ENCODE measurements at regions not wholly inside any gene's neighbourhood (a gene's known extent, or its start where the extent isn't known, plus 50 kb on each side); places are given as distances from the start of the nearest gene placed in this dataset.
"Not testable (repeated sequence)": the region's sequence is repeated elsewhere in the genome, so short reads cannot be mapped to it uniquely, and the experiment has no call there.

DNA sequence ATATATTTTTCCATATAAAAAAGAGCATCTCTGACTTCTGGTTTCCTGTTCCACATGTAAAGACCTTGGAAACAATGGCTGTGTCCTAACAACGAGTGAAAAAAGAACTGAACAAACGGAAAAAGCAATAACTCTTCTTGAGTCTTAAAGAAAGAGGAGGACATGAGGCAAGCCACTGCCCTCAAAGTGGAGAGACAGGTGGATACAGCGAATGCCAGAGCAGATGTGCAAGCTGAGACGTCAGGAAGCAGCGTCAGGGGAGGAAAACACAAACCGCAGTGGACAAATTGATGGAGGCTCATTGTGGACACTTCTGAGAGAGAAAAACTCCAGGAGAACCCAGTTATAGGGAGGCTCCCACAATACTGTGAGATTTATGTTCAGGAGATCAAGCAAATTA, 208.0 kb upstream of the MME start:
- Histone ChIP-seq H3K4me3 (ENCODE audit: low read depth, low read length) (no peak overlapping the region), H3K27me3 (ENCODE audit: insufficient read depth, low read depth, severe bottlenecking) (no peaks in the 10 kb centered on the region), H3K9me3 (ENCODE audit: severe bottlenecking) (no peaks in the 10 kb centered on the region), H3K36me3 (no peaks in the 10 kb centered on the region), H3K27ac (no peak overlapping the region)
- TF ChIP-seq, protein P1, sequence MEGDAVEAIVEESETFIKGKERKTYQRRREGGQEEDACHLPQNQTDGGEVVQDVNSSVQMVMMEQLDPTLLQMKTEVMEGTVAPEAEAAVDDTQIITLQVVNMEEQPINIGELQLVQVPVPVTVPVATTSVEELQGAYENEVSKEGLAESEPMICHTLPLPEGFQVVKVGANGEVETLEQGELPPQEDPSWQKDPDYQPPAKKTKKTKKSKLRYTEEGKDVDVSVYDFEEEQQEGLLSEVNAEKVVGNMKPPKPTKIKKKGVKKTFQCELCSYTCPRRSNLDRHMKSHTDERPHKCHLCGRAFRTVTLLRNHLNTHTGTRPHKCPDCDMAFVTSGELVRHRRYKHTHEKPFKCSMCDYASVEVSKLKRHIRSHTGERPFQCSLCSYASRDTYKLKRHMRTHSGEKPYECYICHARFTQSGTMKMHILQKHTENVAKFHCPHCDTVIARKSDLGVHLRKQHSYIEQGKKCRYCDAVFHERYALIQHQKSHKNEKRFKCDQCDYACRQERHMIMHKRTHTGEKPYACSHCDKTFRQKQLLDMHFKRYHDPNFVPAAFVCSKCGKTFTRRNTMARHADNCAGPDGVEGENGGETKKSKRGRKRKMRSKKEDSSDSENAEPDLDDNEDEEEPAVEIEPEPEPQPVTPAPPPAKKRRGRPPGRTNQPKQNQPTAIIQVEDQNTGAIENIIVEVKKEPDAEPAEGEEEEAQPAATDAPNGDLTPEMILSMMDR (IDR thresholded peaks at IDR 0.05; ENCODE audit: low read depth, low read length): no peak
- no peak for DNase-seq

DNA sequence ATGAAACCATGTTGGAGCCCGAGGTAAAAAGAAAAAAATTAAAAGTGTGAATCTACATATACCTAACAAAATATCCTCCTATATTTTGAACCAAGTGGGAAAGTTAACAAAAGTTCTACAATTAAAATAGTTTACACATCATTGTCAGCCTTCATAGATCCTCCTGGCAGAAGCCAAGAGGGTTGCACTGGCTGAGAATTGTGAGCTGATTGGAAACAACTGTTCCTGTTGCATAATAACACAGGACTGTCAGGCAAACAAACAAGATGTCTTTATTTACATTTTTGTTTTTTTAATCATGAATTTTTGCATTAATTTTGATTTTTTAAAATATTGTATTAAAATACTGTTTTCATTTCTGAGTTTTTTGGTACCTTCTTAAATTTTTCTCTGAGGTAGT, 215.2 kb upstream of the MME start:
- no peak overlapping the region for H3K4me3 ChIP-seq (ENCODE audit: low read depth, low read length)
- H3K27me3 ChIP-seq (ENCODE audit: insufficient read depth, low read depth, severe bottlenecking): no peaks in the 10 kb centered on the region
- no peak for DNase-seq
- TF ChIP-seq, protein P1 (IDR thresholded peaks at IDR 0.05; ENCODE audit: low read depth, low read length): no peak
- no peak overlapping the region for H3K27ac ChIP-seq
- H3K36me3 ChIP-seq: no peaks in the 10 kb centered on the region
- no peaks in the 10 kb centered on the region for H3K9me3 ChIP-seq (ENCODE audit: severe bottlenecking)

- no peak overlapping the region for H3K4me3 ChIP-seq (ENCODE audit: low read depth, low read length)
- H3K27ac ChIP-seq: no peak overlapping the region
- no peaks in the 10 kb centered on the region for H3K9me3 ChIP-seq (ENCODE audit: severe bottlenecking)
- no peaks in the 10 kb centered on the region for H3K36me3 ChIP-seq
- no peak for DNase-seq
- H3K27me3 ChIP-seq (ENCODE audit: insufficient read depth, low read depth, severe bottlenecking): no peaks in the 10 kb centered on the region
- TF ChIP-seq, protein P1 (IDR thresholded peaks at IDR 0.05; ENCODE audit: low read depth, low read length): no peak
Measured at GRCh38 chr3:154862265-154862664, 217.9 kb upstream of the MME start.

GRCh38 chr3:154852998-154853397, 227.1 kb upstream of the MME start:
- not testable (repeated sequence) for H3K4me3 ChIP-seq (ENCODE audit: low read depth, low read length); H3K27me3 ChIP-seq (ENCODE audit: insufficient read depth, low read depth, severe bottlenecking); H3K27ac ChIP-seq; H3K36me3 ChIP-seq; DNase-seq; H3K9me3 ChIP-seq (ENCODE audit: severe bottlenecking)

- no peak for DNase-seq
- no peaks in the 10 kb centered on the region for H3K36me3 ChIP-seq
- H3K4me3 ChIP-seq (ENCODE audit: low read depth, low read length): no peak overlapping the region
- no peaks in the 10 kb centered on the region for H3K27me3 ChIP-seq (ENCODE audit: insufficient read depth, low read depth, severe bottlenecking)
- TF ChIP-seq, protein P1 (IDR thresholded peaks at IDR 0.05; ENCODE audit: low read depth, low read length): no peak
- no peak overlapping the region for H3K27ac ChIP-seq
- H3K9me3 ChIP-seq (ENCODE audit: severe bottlenecking): no peaks in the 10 kb centered on the region
Measured at GRCh38 chr3:154852515-154852914, 227.6 kb upstream of the MME start.

- no peaks in the 10 kb centered on the region for H3K27me3 ChIP-seq (ENCODE audit: insufficient read depth, low read depth, severe bottlenecking)
- no peak overlapping the region for H3K27ac ChIP-seq
- TF ChIP-seq, protein P1 (IDR thresholded peaks at IDR 0.05; ENCODE audit: low read depth, low read length): no peak
- no peak overlapping the region for H3K4me3 ChIP-seq (ENCODE audit: low read depth, low read length)
- DNase-seq: no peak
- H3K36me3 ChIP-seq: no peaks in the 10 kb centered on the region
- no peaks in the 10 kb centered on the region for H3K9me3 ChIP-seq (ENCODE audit: severe bottlenecking)
Measured at GRCh38 chr3:154851644-154852043, 228.5 kb upstream of the MME start.
